A549 (cell line): ENCODE measurements at regions not wholly inside any gene's neighbourhood (a gene's known extent, or its start where the extent isn't known, plus 50 kb on each side); places are given as distances from the start of the nearest gene placed in this dataset.

Experiments
- ATAC-seq, 2 experiments: fragments of 200-7000 bp in 1 of 2; fragments of >200 bp in 1 of 2; cut with Nextera tagmentation in 1 of 2; cut with Tn5 transposase in 1 of 2; 3 replicates each; pipeline versions ENCODE4 v1.8.0 to v1.9.1; 2018 to 2020; ENCODE audit warnings: mild to moderate bottlenecking in 1 of 2, moderate library complexity in 1 of 2
- CTCF ChIA-PET: fragments of 300-600 bp; sonication (Branson Sonifier 250); formaldehyde crosslinking; extraction: SDS; loops from one replicate; lab custom pipeline; 2021; ENCODE audit warnings: antibody characterized with exemption, inconsistent platforms; lab: Yijun Ruan, JAX
- POLR2A ChIA-PET: fragments of 350-600 bp; formaldehyde crosslinking; extraction: SDS; loops from one replicate; lab custom pipeline; 2021; ENCODE audit warnings: antibody characterized with exemption, inconsistent platforms; lab: Yijun Ruan, JAX
- DNase-seq, 2 experiments: peaks; one replicate each; pipeline versions ENCODE4 v3.0.0 to v3.0.0-alpha.2; 2011 to 2016; ENCODE audit warnings: low read depth in 1 of 2, low spot score in 1 of 2
- FAIRE-seq: peaks from 2 replicates; lab custom pipeline; 2011; peaks lifted over from hg19 to GRCh38; lab: Jason Lieb, UNC
- H3K27ac ChIP-seq, 2 experiments: fragments of >200 bp; sonication (Bioruptor Twin); formaldehyde crosslinking; 3 replicates each; pipeline ENCODE4 v1.5.1; 2016 to 2017
- H3K4me1 ChIP-seq: fragments of >200 bp; sonication (Bioruptor Twin); formaldehyde crosslinking; 3 replicates; pipeline ENCODE4 v1.6.1; 2016
- H3K4me2 ChIP-seq: fragments of >200 bp; sonication (Bioruptor Twin); formaldehyde crosslinking; 3 replicates; pipeline ENCODE4 v1.6.1; 2016
- H3K4me3 ChIP-seq: fragments of >200 bp; sonication (Bioruptor Twin); formaldehyde crosslinking; 3 replicates; pipeline ENCODE4 v1.5.1; 2016
- H3K9me3 ChIP-seq: fragments of >200 bp; sonication (Bioruptor Twin); formaldehyde crosslinking; 3 replicates; pipeline ENCODE4 v1.6.1; 2016
- ATOH8 ChIP-seq: fragments of 250-450 bp; sonication (Bioruptor Pico); IDR thresholded peaks from 2 replicates; pipeline ENCODE4 v1.5.0; 2020; ENCODE audit warnings: low read depth, mild to moderate bottlenecking, moderate library complexity
- E2F6 ChIP-seq: IDR thresholded peaks from 2 replicates; pipeline ENCODE4 v1.6.1; 2012; ENCODE audit warnings: low read depth, borderline replicate concordance
- EHF ChIP-seq: fragments of 250-450 bp; sonication (Bioruptor Pico); IDR thresholded peaks from 2 replicates; pipeline ENCODE4 v1.5.0; 2020; ENCODE audit warnings: mild to moderate bottlenecking
- FOSB ChIP-seq: fragments of 250-450 bp; sonication (Bioruptor Pico); IDR thresholded peaks from 2 replicates; pipeline ENCODE4 v1.5.0; 2020; ENCODE audit warnings: mild to moderate bottlenecking, moderate library complexity
- FOXS1 ChIP-seq: fragments of 250-450 bp; sonication (Bioruptor Pico); IDR thresholded peaks from 2 replicates; pipeline ENCODE4 v1.5.0; 2020; ENCODE audit warnings: mild to moderate bottlenecking, moderate library complexity
- GATA3 ChIP-seq: IDR thresholded peaks from 2 replicates; pipeline ENCODE4 v1.6.1; 2012; ENCODE audit warnings: borderline replicate concordance
- MAFK ChIP-seq: fragments of 450-650 bp; IDR thresholded peaks from 2 replicates; pipeline ENCODE4 v1.6.1; 2014; ENCODE audit not compliant: partially characterized antibody
- NFE2L2 ChIP-seq: fragments of 150-350 bp; conservative IDR thresholded peaks from 2 replicates; pipeline ENCODE4 v1.6.1; 2014; ENCODE audit warnings: low read length
- RAD21 ChIP-seq, 2 experiments: fragments of >200 bp in 1 of 2; sonication (Bioruptor Twin) in 1 of 2; formaldehyde crosslinking in 1 of 2; IDR thresholded peaks in 1 of 2; conservative IDR thresholded peaks in 1 of 2; 2 replicates in 1 of 2; 3 replicates in 1 of 2; pipeline ENCODE4 v1.6.1; 2012 to 2018; ENCODE audit warnings: inconsistent platforms in 1 of 2
- RCOR1 ChIP-seq: fragments of 150-350 bp; IDR thresholded peaks from 2 replicates; pipeline ENCODE4 v1.6.1; 2014; ENCODE audit warnings: antibody characterized with exemption, low read length, low read depth
- REST ChIP-seq: fragments of 200-600 bp; sonication (generic); IDR thresholded peaks from 2 replicates; pipeline ENCODE4 v1.6.1; 2016; ENCODE audit warnings: antibody characterized with exemption, mild to moderate bottlenecking, moderate library complexity
- USF2 ChIP-seq: fragments of 450-650 bp; IDR thresholded peaks from 2 replicates; pipeline ENCODE4 v1.6.1; 2014; ENCODE audit warnings: antibody characterized with exemption
- ZFP36 ChIP-seq: fragments of 450-650 bp; IDR thresholded peaks from 2 replicates; pipeline ENCODE4 v1.6.1; 2014; ENCODE audit warnings: borderline replicate concordance; ENCODE audit not compliant: partially characterized antibody
- ZSCAN20 ChIP-seq: fragments of 250-450 bp; sonication (Bioruptor Pico); IDR thresholded peaks from 2 replicates; pipeline ENCODE4 v1.8.0; 2022; ENCODE audit warnings: mild to moderate bottlenecking, moderate library complexity
- WGBS: methylation state at CpG from one replicate; pipeline ENCODE4 v1.1.6; 2017; ENCODE audit errors: missing lambda C conversion rate; 5-methylcytosine and 5-hydroxymethylcytosine counted together

GRCh38 chr15:62879770-62880169 lies 162.8 kb upstream of the TPM1 start:
- Histone ChIP-seq H3K9me3 (no peaks in the 10 kb centered on the region), H3K4me2 (no peak overlapping the region), H3K4me1 (no peaks in the 10 kb centered on the region), H3K27ac (no peak overlapping the region)
- no peak for ATAC-seq
- FAIRE-seq, result no peak
- 82% methylated on average over 8 of the region's 8 CpGs for WGBS
- POLR2A ChIA-PET, result no interaction called here
- no peak for TF ChIP-seq GATA3
- TF ChIP-seq, all 56 proteins: peak for 0
- DNase-seq, result no peak
- CTCF ChIA-PET, result interaction anchor here (1.1 to 1.6 kb wide), 2 partner anchors 15 to 31 kb away, joined by 3 to 5 read pairs; no protein-coding TSS in a partner anchor
- no peak overlapping the region for H3K4me3 ChIP-seq

GRCh38 chr15:62880278-62880677 lies 162.3 kb upstream of the TPM1 start:
- Histone ChIP-seq H3K9me3 (no peaks in the 10 kb centered on the region), H3K4me1 (peaks cover 1% of the 10 kb centered on the region; the same call in 2 of the 3 replicates), H3K4me3 (no peak overlapping the region), H3K4me2 (no peak overlapping the region), H3K27ac (no peak overlapping the region)
- ATAC-seq, result no peak
- CTCF ChIA-PET, result interaction anchor here (0.9 to 1.6 kb wide), 4 partner anchors 8 to 32 kb away, joined by 3 to 5 read pairs (median 3); no protein-coding TSS in a partner anchor
- POLR2A ChIA-PET, result no interaction called here
- FAIRE-seq, result no peak
- 68% methylated on average over 2 of the region's 2 CpGs for WGBS
- no peak for DNase-seq
- no peak for TF ChIP-seq RAD21 (conservative IDR thresholded peaks at IDR 0.05 in 1 of 2, IDR thresholded peaks at IDR 0.05 in 1 of 2)
- no peak for TF ChIP-seq FOSB
- no peak for TF ChIP-seq ZFP36
- no peak for TF ChIP-seq REST
- TF ChIP-seq ATOH8 (CRISPR knock-in tag), result no peak
- no peak for TF ChIP-seq GATA3
- no peak for TF ChIP-seq FOXS1 (CRISPR knock-in tag)
- TF ChIP-seq NFE2L2, result no peak
- TF ChIP-seq EHF (CRISPR knock-in tag), result no peak
- TF ChIP-seq ZSCAN20 (CRISPR knock-in tag), result no peak
- TF ChIP-seq E2F6, result no peak
- no peak for TF ChIP-seq RCOR1
- no peak for TF ChIP-seq MAFK

- Histone ChIP-seq H3K27ac (peak overlapping the region in 1 of 2 experiments; percentile 19; a peak in 1 of 6 replicates), H3K4me1 (peaks cover 9% of the 10 kb centered on the region), H3K4me2 (no peak overlapping the region), H3K9me3 (no peaks in the 10 kb centered on the region), H3K4me3 (no peak overlapping the region)
- ChIA-PET POLR2A (no interaction called here), CTCF (interaction anchor here (0.9 to 1.3 kb wide), 4 partner anchors 9 to 167 kb away, joined by 3 to 4 read pairs (median 3); no protein-coding TSS in a partner anchor)
- ATAC-seq (no peak), FAIRE-seq (no peak), DNase-seq (no peak)
- 89% methylated on average over 4 of the region's 4 CpGs for WGBS
- TF ChIP-seq USF2, result no peak
These were observed 161.5 kb upstream of the TPM1 start for GRCh38 chr15:62881056-62881455.
